Osteoblast (primary cell): ENCODE measurements at regions not wholly inside any gene's neighbourhood (a gene's known extent, or its start where the extent isn't known, plus 50 kb on each side); places are given as distances from the start of the nearest gene placed in this dataset.

Experiments used
- DNase-seq: peaks from one replicate; pipeline ENCODE4 v3.0.0; 2011; ENCODE audit warnings: low spot score, mixed read lengths; ENCODE audit not compliant: insufficient read length; ENCODE audit errors: missing footprints
- H2AFZ ChIP-seq: 2 replicates; pipeline ENCODE4 v1.6.0; 2011; ENCODE audit warnings: mild to moderate bottlenecking, low read length
- H3K27ac ChIP-seq: 2 replicates; pipeline ENCODE4 v1.5.1; 2011; ENCODE audit warnings: mild to moderate bottlenecking, low read depth, low read length, moderate library complexity
- H3K27me3 ChIP-seq: 2 replicates; pipeline ENCODE4 v1.6.0; 2012; ENCODE audit warnings: mild to moderate bottlenecking, control low read depth, inconsistent platforms, low read length, moderate library complexity; ENCODE audit not compliant: insufficient read depth
- H3K36me3 ChIP-seq: 2 replicates; pipeline ENCODE4 v1.5.1; 2011; ENCODE audit warnings: mild to moderate bottlenecking, low read length, control low read depth, moderate library complexity; ENCODE audit not compliant: insufficient read depth
- H3K4me1 ChIP-seq: 2 replicates; pipeline ENCODE4 v1.5.1; 2011; ENCODE audit warnings: mild to moderate bottlenecking, low read length, control low read depth, moderate library complexity; ENCODE audit not compliant: insufficient read depth
- H3K4me2 ChIP-seq: 2 replicates; pipeline ENCODE4 v1.6.0; 2011; ENCODE audit warnings: mild to moderate bottlenecking, low read length; ENCODE audit not compliant: insufficient read depth
- H3K4me3 ChIP-seq: fragments of 200-600 bp; sonication (generic); 3 replicates; pipeline ENCODE4 v1.5.1; 2012; ENCODE audit warnings: mild to moderate bottlenecking, low read length, inconsistent platforms; ENCODE audit not compliant: insufficient read depth
- H3K79me2 ChIP-seq: 2 replicates; pipeline ENCODE4 v1.6.0; 2012; ENCODE audit warnings: mild to moderate bottlenecking, low read length, control low read depth, inconsistent platforms; ENCODE audit not compliant: insufficient read depth
- H3K9me3 ChIP-seq: 2 replicates; pipeline ENCODE4 v1.5.1; 2011; ENCODE audit warnings: low read depth, low read length, control low read depth
- H4K20me1 ChIP-seq: 2 replicates; pipeline ENCODE4 v1.6.0; 2012; ENCODE audit warnings: mild to moderate bottlenecking, low read length, control low read depth; ENCODE audit not compliant: insufficient read depth
- TF ChIP-seq, protein P1 (sequence below): IDR thresholded peaks from 2 replicates; pipeline ENCODE4 v1.5.1; 2011; ENCODE audit warnings: mild to moderate bottlenecking, low read depth, low read length, moderate library complexity; ENCODE audit errors: extremely low read depth

DNA sequence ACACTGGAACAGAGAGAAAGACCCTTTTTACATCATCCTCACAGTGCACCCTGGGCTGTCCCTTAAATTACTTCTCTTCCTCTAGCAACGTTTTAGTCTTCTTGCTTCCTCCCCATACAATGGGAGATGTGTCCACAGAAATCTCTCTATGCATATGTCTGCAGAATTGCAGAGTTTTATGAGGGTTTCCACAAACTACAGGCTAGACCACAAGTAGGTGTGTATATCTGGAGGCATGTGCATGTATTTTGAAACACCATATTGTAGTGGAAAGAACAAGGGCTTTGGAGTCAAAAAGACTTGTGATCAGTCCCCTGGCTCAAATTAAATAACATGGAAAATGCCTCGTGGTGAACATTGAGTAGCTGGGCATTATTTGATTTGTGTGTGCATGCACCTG is 121.3 kb upstream of the IPO9 start:
- Histone ChIP-seq H3K4me3 (no peak overlapping the region), H3K4me2 (no peak overlapping the region), H3K27me3 (no peaks in the 10 kb centered on the region), H2AFZ (no peak overlapping the region), H3K79me2 (peaks cover 96% of the 10 kb centered on the region), H3K27ac (peak overlapping the region; percentile 61), H3K4me1 (peaks cover 84% of the 10 kb centered on the region), H4K20me1 (peaks cover 37% of the 10 kb centered on the region), H3K36me3 (peaks cover 8% of the 10 kb centered on the region), H3K9me3 (no peaks in the 10 kb centered on the region)
- no peak for DNase-seq
- TF ChIP-seq, protein P1, sequence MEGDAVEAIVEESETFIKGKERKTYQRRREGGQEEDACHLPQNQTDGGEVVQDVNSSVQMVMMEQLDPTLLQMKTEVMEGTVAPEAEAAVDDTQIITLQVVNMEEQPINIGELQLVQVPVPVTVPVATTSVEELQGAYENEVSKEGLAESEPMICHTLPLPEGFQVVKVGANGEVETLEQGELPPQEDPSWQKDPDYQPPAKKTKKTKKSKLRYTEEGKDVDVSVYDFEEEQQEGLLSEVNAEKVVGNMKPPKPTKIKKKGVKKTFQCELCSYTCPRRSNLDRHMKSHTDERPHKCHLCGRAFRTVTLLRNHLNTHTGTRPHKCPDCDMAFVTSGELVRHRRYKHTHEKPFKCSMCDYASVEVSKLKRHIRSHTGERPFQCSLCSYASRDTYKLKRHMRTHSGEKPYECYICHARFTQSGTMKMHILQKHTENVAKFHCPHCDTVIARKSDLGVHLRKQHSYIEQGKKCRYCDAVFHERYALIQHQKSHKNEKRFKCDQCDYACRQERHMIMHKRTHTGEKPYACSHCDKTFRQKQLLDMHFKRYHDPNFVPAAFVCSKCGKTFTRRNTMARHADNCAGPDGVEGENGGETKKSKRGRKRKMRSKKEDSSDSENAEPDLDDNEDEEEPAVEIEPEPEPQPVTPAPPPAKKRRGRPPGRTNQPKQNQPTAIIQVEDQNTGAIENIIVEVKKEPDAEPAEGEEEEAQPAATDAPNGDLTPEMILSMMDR: no peak

DNA sequence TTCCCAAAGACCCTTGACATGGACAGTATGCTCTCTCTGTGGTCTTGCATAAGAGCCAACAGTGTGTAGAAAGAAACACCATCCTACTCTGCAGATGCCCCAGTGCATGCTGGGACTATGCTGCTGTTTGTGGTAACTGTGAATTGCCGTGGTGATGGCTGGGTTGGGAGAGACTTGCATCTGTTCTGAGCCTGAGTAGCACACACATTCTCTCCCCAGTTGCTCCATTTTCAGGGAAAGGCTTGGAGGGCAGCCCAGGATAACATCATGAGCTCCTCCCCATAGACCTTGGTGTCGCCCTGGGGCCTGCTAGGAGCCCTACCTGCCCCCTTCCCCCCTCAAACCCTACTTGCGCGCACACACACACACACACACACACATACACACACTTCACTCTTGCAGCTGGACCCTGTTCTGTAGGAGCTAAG is 120.9 kb upstream of the IPO9 start:
- no peak overlapping the region for H2AFZ ChIP-seq
- H3K27ac ChIP-seq: peak overlapping the region; percentile 61
- H3K79me2 ChIP-seq: peaks cover 93% of the 10 kb centered on the region
- H3K9me3 ChIP-seq: no peaks in the 10 kb centered on the region
- H3K4me3 ChIP-seq: no peak overlapping the region
- H4K20me1 ChIP-seq: peaks cover 34% of the 10 kb centered on the region
- TF ChIP-seq, protein P1: no peak
- no peak for DNase-seq
- peaks cover 11% of the 10 kb centered on the region for H3K36me3 ChIP-seq
- H3K4me1 ChIP-seq: peaks cover 84% of the 10 kb centered on the region
- no peaks in the 10 kb centered on the region for H3K27me3 ChIP-seq
- no peak overlapping the region for H3K4me2 ChIP-seq

GRCh38 chr1:201708691-201709090 is 120.3 kb upstream of the IPO9 start:
- peaks cover 28% of the 10 kb centered on the region for H4K20me1 ChIP-seq
- peaks cover 11% of the 10 kb centered on the region for H3K36me3 ChIP-seq
- H3K4me1 ChIP-seq: peaks cover 83% of the 10 kb centered on the region
- H3K27me3 ChIP-seq: no peaks in the 10 kb centered on the region
- no peak for DNase-seq
- no peaks in the 10 kb centered on the region for H3K9me3 ChIP-seq
- peaks cover 87% of the 10 kb centered on the region for H3K79me2 ChIP-seq
- TF ChIP-seq, protein P1: no peak
- no peak overlapping the region for H3K4me3 ChIP-seq
- peak overlapping the region; percentile 61 for H3K27ac ChIP-seq
- H2AFZ ChIP-seq: no peak overlapping the region
- H3K4me2 ChIP-seq: no peak overlapping the region

- Histone ChIP-seq H2AFZ (no peak overlapping the region), H3K27me3 (no peaks in the 10 kb centered on the region), H3K4me3 (no peak overlapping the region), H3K27ac (peak overlapping the region; percentile 99), H4K20me1 (peaks cover 19% of the 10 kb centered on the region), H3K9me3 (no peaks in the 10 kb centered on the region), H3K4me2 (peak overlapping the region; percentile 18), H3K4me1 (peaks cover 84% of the 10 kb centered on the region), H3K36me3 (peaks cover 12% of the 10 kb centered on the region), H3K79me2 (peaks cover 77% of the 10 kb centered on the region)
- TF ChIP-seq, protein P1: peak; percentile 89
- peak; percentile 90 for DNase-seq
Measured at GRCh38 chr1:201709564-201710295, 119.2 kb upstream of the IPO9 start.
